ENCODE measurements at regions not wholly inside any gene's neighbourhood (a gene's known extent, or its start where the extent isn't known, plus 50 kb on each side); places are given as distances from the start of the nearest gene placed in this dataset.
A peak's percentile ranks its signal among the peaks of the same experiment; 100 is the strongest.

GRCh38 chr1:89453123-89453972 lies 71.3 kb upstream of the LRRC8B start:
- no peak for TF ChIP-seq CTCF (conservative IDR thresholded peaks at IDR 0.05)
- Histone ChIP-seq H2BK5ac (ENCODE audit: insufficient read length, low read length) (no peak overlapping the region), H4K8ac (replicated peaks; ENCODE audit: insufficient read length, low read depth, low read length) (no peak overlapping the region), H2BK20ac (ENCODE audit: low read depth, low read length, poor library complexity, severe bottlenecking) (no peak overlapping the region), H3T11ph (ENCODE audit: low read length) (no peak overlapping the region), H3K14ac (ENCODE audit: insufficient read depth, low read length) (no peak overlapping the region), H3K18ac (ENCODE audit: insufficient read length, low read depth, low read length) (no peak overlapping the region), H4K91ac (ENCODE audit: insufficient read length, low read depth, low read length) (no peak overlapping the region), H4K20me1 (ENCODE audit: control insufficient read depth, insufficient read depth, insufficient read length) (no peaks in the 10 kb centered on the region), H3K79me1 (ENCODE audit: insufficient read depth, low read depth, low read length, poor library complexity, severe bottlenecking) (no peaks in the 10 kb centered on the region), H3K23ac (ENCODE audit: insufficient read length, low read depth, low read length) (no peak overlapping the region), H3K27ac (ENCODE audit: insufficient read length, low read depth, low read length) (no peak overlapping the region), H2BK15ac (ENCODE audit: low read depth, low read length) (no peak overlapping the region), H3K9me3 (ENCODE audit: control insufficient read depth, low read depth, low read length) (no peaks in the 10 kb centered on the region), H2AFZ (ENCODE audit: low read length) (no peak overlapping the region), H3K4ac (ENCODE audit: low read depth, low read length) (no peak overlapping the region), H3K4me1 (ENCODE audit: insufficient read depth, low read length) (no peaks in the 10 kb centered on the region), H2AK5ac (ENCODE audit: insufficient read length, low read length) (no peak overlapping the region), H3K4me2 (ENCODE audit: insufficient read depth, insufficient read length, low read length) (no peak overlapping the region), H2BK12ac (ENCODE audit: insufficient read length, low read depth, low read length) (no peak overlapping the region), H2BK120ac (ENCODE audit: low read depth, low read length, poor library complexity, severe bottlenecking) (no peak overlapping the region), H3K23me2 (ENCODE audit: insufficient read length, low read depth, low read length, poor library complexity, severe bottlenecking) (no peaks in the 10 kb centered on the region), H3K79me2 (ENCODE audit: insufficient read depth, low read length) (no peaks in the 10 kb centered on the region), H3K9ac (ENCODE audit: extremely low read depth, insufficient read length, low read length) (no peak overlapping the region), H3K56ac (ENCODE audit: insufficient read length, low read depth, low read length) (no peak overlapping the region), H4K5ac (ENCODE audit: insufficient read length, low read depth, low read length) (no peak overlapping the region), H3K27me3 (ENCODE audit: insufficient read depth, low read length) (no peaks in the 10 kb centered on the region)
- Mint-ChIP-seq H3K27ac (peak overlapping the region in 1 of 3 experiments; percentile 56; a peak in 1 of 7 replicates), H3K4me1 (peaks cover 9 to 23% of the 10 kb centered on the region in 2 experiments), H3K4me3 (no peak overlapping the region), H3K36me3 (ENCODE audit: insufficient read depth in 1 of 3, low read depth in 3 of 3) (no peaks in the 10 kb centered on the region), H3K9me3 (no peaks in the 10 kb centered on the region), H3K27me3 (ENCODE audit: low read depth) (no peaks in the 10 kb centered on the region)
- DNase-seq = no peak
- no CpG with 5 or more reads among the region's 9 CpGs for WGBS (ENCODE audit: extremely low coverage, insufficient read length, low lambda C conversion rate)

Data from H9 (cell line).